GM18520 (cell line): ENCODE measurements at regions not wholly inside any gene's neighbourhood (a gene's known extent, or its start where the extent isn't known, plus 50 kb on each side); places are given as distances from the start of the nearest gene placed in this dataset.

Source experiments
- ATAC-seq: cut with Tn5 transposase; IDR thresholded peaks from one replicate; pipeline ENCODE4 v1.9.1; 2021; ENCODE audit not compliant: unreplicated experiment

GRCh38 chr3:180529778-180530177, 72.2 kb upstream of the TTC14 start:
- no peak for ATAC-seq

- no peak for ATAC-seq
These were observed 71.7 kb upstream of the TTC14 start for GRCh38 chr3:180530276-180530675.

GRCh38 chr3:180531303-180532278, 70.4 kb upstream of the TTC14 start:
- ATAC-seq, result no peak

- no peak for ATAC-seq
These were observed 67.1 kb upstream of the TTC14 start for GRCh38 chr3:180534828-180535227.

GRCh38 chr3:180538493-180538892, 63.5 kb upstream of the TTC14 start:
- ATAC-seq, result no peak

- no peak for ATAC-seq
These were observed 58.1 kb upstream of the TTC14 start for GRCh38 chr3:180543877-180544276.

GRCh38 chr3:180546863-180547262, 55.1 kb upstream of the TTC14 start:
- no peak for ATAC-seq

- no peak for ATAC-seq
These were observed 53.9 kb upstream of the TTC14 start for GRCh38 chr3:180548050-180548449.
